ENCODE measurements at regions not wholly inside any gene's neighbourhood (a gene's known extent, or its start where the extent isn't known, plus 50 kb on each side); places are given as distances from the start of the nearest gene placed in this dataset.

- TF ChIP-seq CTCF (IDR thresholded peaks at IDR 0.05; ENCODE audit: low read depth, low read length) (no peak), MYC (IDR thresholded peaks at IDR 0.05; ENCODE audit: low read depth, low read length) (no peak), POLR2A (IDR thresholded peaks at IDR 0.05; ENCODE audit: extremely low read depth, insufficient read length) (no peak)
These were observed 548.8 kb upstream of the SMC2 start for GRCh38 chr9:103545260-103545659.

All from NB4 (cell line).